ENCODE measurements at regions not wholly inside any gene's neighbourhood (a gene's known extent, or its start where the extent isn't known, plus 50 kb on each side); places are given as distances from the start of the nearest gene placed in this dataset.

- H3K4me3 ChIP-seq (ENCODE audit: low read depth, low read length) = no peak overlapping the region
- DNase-seq (ENCODE audit: low read depth) = peak; percentile 41
- TF ChIP-seq CTCF (IDR thresholded peaks at IDR 0.05; ENCODE audit: low read depth, low read length) = peak; percentile 56
- no peak for TF ChIP-seq MAX (IDR thresholded peaks at IDR 0.05; ENCODE audit: low read depth, low read length)
- TF ChIP-seq POLR2A (IDR thresholded peaks at IDR 0.05; ENCODE audit: extremely low read depth, insufficient read length) = no peak
- no peak for TF ChIP-seq MYC (IDR thresholded peaks at IDR 0.05; ENCODE audit: low read depth, low read length)
These were observed 759.4 kb downstream of the CBLN2 start for GRCh38 chr18:71784777-71785176.

- TF ChIP-seq MAX (IDR thresholded peaks at IDR 0.05; ENCODE audit: low read depth, low read length) (no peak), CTCF (IDR thresholded peaks at IDR 0.05; ENCODE audit: low read depth, low read length) (no peak), POLR2A (IDR thresholded peaks at IDR 0.05; ENCODE audit: extremely low read depth, insufficient read length) (no peak), MYC (IDR thresholded peaks at IDR 0.05; ENCODE audit: low read depth, low read length) (no peak)
- no peak overlapping the region for H3K4me3 ChIP-seq (ENCODE audit: low read depth, low read length)
- DNase-seq (ENCODE audit: low read depth) = no peak
These were observed 783.6 kb downstream of the CBLN2 start for GRCh38 chr18:71760541-71760940.

GRCh38 chr18:71754246-71754645 lies 789.9 kb downstream of the CBLN2 start:
- H3K4me3 ChIP-seq (ENCODE audit: low read depth, low read length) = no peak overlapping the region
- no peak for DNase-seq (ENCODE audit: low read depth)
- TF ChIP-seq CTCF (IDR thresholded peaks at IDR 0.05; ENCODE audit: low read depth, low read length) (no peak), MYC (IDR thresholded peaks at IDR 0.05; ENCODE audit: low read depth, low read length) (no peak), MAX (IDR thresholded peaks at IDR 0.05; ENCODE audit: low read depth, low read length) (no peak), POLR2A (IDR thresholded peaks at IDR 0.05; ENCODE audit: extremely low read depth, insufficient read length) (no peak)

GRCh38 chr18:71743634-71744033 lies 800.5 kb downstream of the CBLN2 start:
- no peak overlapping the region for H3K4me3 ChIP-seq (ENCODE audit: low read depth, low read length)
- TF ChIP-seq CTCF (IDR thresholded peaks at IDR 0.05; ENCODE audit: low read depth, low read length) = no peak
- TF ChIP-seq MYC (IDR thresholded peaks at IDR 0.05; ENCODE audit: low read depth, low read length) = no peak
- no peak for TF ChIP-seq POLR2A (IDR thresholded peaks at IDR 0.05; ENCODE audit: extremely low read depth, insufficient read length)
- TF ChIP-seq MAX (IDR thresholded peaks at IDR 0.05; ENCODE audit: low read depth, low read length) = no peak
- DNase-seq (ENCODE audit: low read depth) = no peak

GRCh38 chr18:71729611-71730010 lies 814.5 kb downstream of the CBLN2 start:
- no peak overlapping the region for H3K4me3 ChIP-seq (ENCODE audit: low read depth, low read length)
- DNase-seq (ENCODE audit: low read depth) = no peak
- TF ChIP-seq CTCF (IDR thresholded peaks at IDR 0.05; ENCODE audit: low read depth, low read length) = no peak
- TF ChIP-seq POLR2A (IDR thresholded peaks at IDR 0.05; ENCODE audit: extremely low read depth, insufficient read length) = no peak
- no peak for TF ChIP-seq MYC (IDR thresholded peaks at IDR 0.05; ENCODE audit: low read depth, low read length)
- no peak for TF ChIP-seq MAX (IDR thresholded peaks at IDR 0.05; ENCODE audit: low read depth, low read length)

GRCh38 chr18:71727909-71728308 lies 816.2 kb downstream of the CBLN2 start:
- no peak for DNase-seq (ENCODE audit: low read depth)

More at GRCh38 chr18:71727909-71728308, 816.2 kb downstream of the CBLN2 start:
- no peak overlapping the region for H3K4me3 ChIP-seq (ENCODE audit: low read depth, low read length)
- no peak for TF ChIP-seq MYC (IDR thresholded peaks at IDR 0.05; ENCODE audit: low read depth, low read length)
- TF ChIP-seq MAX (IDR thresholded peaks at IDR 0.05; ENCODE audit: low read depth, low read length) = no peak
- TF ChIP-seq POLR2A (IDR thresholded peaks at IDR 0.05; ENCODE audit: extremely low read depth, insufficient read length) = no peak
- TF ChIP-seq CTCF (IDR thresholded peaks at IDR 0.05; ENCODE audit: low read depth, low read length) = no peak

All from NB4 (cell line).